Daoy (cell line): ENCODE measurements at regions not wholly inside any gene's neighbourhood (a gene's known extent, or its start where the extent isn't known, plus 50 kb on each side); places are given as distances from the start of the nearest gene placed in this dataset.

Experiments used
- DNase-seq: peaks from one replicate; pipeline ENCODE4 v3.0.0-alpha.2; 2015; ENCODE audit warnings: low read depth

DNA sequence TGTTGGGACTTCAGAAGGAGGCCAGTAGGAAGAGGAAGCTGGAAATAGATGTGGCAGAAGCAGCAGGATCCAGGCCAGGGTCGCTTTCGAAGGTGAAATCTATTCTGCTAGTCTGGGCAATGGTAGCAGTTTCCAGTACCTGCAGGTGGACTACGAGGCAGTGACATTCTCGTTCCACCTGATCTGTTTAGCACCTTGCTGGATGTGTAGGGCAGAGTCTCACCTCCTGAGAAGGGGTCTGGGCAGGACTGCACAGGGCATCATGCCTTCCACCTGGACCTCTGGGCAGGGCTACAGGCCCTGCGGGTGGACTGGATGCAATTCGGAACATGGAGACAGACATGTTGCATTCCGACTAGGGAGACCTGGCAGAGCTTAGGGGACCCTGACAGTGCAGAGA lies 254.8 kb upstream of the ZNF32 start:
- no peak for DNase-seq

DNA sequence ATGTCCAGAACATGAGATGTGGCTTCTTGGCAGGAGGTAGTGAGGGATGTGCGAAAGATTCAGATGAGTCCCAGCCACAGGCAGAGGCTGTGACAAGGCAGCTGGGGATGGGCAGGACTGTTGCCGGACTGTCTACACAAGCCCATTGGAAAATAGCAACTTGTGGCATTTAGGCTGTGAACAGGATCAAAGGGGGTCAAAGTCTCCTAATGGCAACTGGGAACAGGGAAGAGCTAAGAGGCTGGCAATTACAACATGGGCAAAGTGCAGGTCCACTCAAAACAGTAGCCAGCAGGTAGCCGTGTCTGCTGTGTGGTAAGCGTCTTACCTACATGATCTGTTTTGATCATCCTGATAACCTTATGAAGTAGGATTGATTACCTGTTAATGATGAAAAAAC lies 254.2 kb upstream of the ZNF32 start:
- no peak for DNase-seq

DNA sequence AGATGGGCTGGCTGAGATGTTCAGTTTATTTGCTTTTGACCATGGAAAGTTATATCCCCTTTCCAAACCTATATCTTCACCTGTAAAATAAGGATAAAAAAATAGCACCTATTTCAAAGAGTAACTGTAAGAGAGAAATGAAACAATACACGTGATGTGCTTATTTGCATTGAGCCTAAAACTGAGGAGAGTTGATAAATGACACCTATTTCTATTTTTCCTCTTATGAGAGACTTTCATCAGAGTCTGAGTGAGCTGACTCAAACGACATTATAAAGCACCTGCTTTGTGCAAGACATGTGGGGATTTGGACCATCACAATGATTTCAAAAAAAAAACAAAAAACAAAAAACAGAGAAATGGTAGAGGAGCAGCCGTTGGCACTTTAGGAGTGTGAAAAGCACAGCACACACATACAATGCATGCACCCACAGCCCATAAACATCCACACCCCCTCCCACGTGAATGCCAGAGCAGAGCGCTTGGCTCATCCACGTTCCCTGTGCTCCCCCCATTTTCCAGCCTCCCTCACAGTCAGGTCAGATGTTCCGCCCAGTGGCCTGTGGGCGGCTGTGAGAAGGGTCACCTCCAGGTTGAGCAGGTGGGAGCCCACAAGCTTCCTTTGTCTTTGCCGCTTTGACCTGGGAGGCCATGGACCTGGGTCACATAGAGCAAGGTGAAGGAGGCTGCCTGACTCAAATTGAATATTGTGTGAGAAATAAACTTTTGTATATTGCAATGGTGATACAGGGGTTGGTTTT lies 253.2 kb upstream of the ZNF32 start:
- DNase-seq, result no peak

DNA sequence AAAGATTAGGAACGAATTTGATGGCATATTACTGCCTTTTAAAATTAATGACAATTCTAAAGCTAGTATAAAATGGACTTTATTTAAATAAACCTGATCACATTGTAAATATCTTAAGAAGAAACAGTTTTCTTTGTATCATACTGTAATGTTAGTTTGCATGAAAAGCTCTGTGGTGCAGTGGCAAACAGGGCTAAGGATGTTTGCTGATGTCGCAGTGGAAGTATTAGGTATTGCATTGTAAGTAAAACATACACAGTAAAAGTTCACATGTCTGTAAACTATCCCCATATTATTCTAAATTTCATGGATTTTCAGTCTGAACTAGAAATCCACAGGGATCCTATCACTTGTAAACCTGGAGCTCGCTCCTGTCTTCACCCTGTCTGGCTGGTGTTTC lies 252.6 kb upstream of the ZNF32 start:
- no peak for DNase-seq

DNA sequence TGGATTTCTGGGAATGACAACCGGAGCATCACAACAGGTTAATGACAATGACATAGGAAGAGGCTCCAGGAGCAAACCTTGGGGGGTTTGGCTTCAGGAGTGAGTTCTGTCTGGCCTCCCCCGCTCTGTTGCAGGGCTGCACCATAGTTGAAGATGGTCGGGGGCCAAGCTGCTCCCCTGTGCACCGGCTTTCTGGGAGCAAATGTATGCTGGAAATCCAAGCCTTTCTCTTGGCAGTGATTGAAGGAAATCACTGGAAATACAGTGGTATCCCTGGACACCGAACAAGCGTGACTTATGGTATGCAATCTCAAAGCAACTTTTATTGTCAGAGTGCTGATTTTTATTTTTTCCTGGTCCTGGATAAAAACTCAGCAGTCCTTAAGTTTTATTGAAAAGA lies 251.9 kb upstream of the ZNF32 start:
- DNase-seq, result no peak

DNA sequence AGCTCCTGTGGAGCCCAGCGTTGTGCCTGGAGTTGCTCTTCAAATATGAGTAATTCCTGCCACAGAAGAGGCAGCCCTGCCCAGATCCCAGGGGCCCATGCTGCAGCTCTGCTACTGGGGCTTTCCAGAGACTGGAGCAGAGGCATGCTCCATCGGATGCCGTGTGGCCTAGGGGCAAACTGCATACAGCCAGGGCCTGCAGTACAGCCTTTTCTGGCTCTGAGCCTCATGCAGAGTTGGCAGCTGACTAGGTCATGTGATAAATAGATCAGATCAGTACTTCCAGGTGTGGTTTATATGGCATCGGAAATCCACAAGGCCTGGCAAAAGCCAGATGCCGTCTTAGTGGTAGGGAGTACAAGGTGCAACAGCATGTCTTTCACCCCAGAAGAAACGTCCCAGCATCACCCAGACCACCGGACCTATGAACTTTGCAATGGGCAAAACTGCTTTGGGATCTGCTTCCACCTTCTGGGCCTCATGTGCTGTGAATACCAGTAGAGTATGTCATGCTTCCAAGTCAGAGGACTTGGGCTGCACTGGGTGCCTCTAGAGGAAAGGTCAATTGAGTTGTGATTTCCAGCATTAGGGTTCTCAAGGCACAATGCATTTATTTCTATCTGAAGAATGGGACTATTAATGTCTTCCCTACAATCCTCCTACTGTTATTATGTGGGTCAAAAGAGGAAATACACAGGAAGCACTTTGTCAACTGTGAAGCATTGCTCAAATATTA lies 250.7 kb upstream of the ZNF32 start:
- peak; percentile 18 for DNase-seq

DNA sequence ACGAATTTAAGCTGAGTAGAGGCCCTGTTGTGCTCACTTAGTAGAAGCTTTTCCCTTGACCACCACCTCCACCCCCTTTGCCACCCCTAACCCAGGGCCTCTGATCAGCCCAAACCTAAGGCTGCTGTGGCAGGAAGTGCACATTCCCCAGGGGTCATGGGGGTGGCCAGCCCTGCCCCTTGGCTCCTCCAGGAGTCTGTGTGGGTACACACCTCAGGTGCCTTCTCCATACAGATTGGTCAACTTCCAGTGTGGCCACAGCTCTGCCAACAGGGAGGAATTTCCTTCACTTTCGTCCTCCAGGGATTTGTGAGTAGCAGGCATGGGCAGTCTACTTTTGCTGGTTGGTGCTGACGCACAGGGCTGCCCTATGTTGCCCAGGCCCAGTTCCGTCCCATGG lies 249.9 kb upstream of the ZNF32 start:
- DNase-seq, result no peak

DNA sequence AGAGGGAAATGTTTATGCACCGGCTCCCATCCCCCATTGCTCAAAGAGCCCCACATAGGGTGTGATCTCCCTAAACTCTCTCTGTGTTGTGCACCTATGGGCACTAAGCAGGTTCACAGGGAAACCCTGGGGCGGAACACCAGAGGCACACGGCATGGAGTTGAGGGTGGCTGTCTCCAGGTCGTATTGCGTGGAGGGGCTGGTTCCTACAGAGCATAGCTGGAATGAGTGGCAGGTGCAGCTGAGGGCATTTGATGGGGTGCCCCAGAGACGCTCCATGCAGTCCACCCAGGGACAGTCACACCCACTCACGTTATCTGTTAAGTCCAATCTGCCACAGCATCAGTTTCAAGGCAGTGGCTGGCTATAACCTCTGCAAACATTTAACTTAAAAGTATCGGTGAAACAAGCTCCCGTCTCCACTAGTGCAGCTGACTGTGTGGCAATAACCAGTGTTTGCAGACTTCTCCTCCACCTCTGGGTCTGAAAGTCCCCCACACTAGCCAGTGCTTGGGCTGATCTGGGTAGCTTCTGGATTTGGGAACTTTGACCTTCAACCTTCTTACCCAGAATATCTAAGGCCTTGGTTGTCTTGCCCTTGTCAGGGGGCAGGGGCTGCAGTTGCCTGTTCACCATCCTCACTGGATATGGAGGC lies 249.2 kb upstream of the ZNF32 start:
- no peak for DNase-seq

DNA sequence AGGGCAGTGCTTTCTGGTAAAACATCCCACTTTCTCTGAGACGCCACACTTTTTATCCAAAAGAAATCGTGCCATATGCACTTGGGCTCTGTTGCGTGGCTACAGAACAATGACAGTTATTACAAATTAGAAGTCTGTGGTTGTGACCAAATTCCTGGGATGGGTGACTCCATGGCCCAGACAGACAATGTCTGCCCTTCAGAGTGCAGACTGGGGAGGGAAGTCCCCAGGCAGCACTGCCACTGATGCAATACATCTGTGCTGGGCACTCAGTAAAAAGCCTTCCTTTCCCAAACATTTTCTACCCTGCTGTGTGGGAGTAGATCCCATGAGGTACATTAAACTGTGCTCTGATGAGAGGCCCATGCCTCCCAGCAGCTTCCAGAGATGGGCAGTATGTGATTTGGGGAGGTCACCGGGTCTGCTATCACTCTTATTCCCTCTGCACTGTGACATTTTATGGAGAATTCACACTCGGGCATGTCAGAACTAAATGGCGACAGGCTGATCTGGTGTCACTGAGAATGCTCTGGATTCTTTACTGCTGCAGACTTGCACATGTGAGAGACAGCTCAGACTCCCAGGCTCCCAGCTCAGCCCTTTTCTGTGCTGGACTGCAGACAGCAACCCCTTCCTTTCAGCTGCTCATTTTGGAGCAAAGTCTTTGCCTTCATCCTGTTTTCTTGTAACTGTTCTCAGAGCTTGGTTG lies 243.5 kb upstream of the ZNF32 start:
- peak; percentile 34 for DNase-seq

DNA sequence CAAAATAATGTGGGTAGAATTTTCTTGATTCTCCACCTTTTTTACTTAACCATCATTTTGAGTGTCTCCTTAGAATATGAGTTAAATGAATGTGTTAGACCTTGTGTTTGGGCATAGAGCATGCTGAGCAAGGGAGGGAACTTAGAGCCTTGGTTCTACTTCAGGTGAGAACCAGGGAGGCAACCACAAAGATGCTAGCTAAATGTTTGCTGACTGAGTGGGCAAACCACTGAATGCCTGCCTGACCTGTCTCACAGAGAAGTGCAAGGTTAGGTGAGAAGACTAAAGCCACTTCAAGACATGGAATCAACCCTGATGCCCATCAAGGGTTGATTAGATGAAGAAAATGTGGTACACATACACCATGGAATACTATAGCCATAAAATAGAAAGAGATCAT lies 242.6 kb upstream of the ZNF32 start:
- DNase-seq, result no peak

DNA sequence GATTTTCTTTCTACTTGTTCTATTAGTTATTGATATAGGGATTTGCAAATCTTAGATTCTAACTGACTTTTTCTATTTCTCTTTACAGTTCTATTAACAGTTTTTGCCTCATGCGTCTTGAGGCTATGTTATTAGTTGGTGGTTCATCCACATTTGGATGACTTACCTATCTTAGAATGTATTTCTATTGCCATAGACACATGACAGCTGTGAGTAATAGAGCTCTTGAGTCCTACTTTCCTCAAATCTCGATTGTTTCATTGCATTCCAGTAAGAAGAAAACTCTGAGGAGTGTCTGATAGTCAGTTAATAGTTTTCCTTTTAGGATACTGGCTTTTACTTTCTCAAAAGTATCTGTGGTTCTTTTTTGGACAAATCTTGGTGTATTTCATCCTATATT lies 241.4 kb upstream of the ZNF32 start:
- no peak for DNase-seq

DNA sequence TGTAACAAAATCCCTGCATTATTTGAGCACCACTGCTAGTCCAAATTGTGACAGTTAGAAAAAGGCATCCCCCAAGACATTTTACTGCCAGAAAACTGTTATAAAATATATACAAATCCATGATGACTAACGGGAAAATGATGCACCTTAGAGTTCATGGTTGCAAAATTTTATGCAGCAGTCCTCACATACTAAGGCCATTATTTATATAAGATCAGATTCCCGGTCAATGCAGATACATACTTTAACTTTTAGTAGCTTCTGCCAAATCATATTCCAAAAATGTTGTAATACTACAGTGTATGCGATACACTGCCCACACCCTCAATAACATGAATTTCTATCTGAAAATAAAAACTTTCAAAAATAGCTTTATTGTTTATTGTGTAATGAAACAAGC lies 239.9 kb upstream of the ZNF32 start:
- no peak for DNase-seq

DNA sequence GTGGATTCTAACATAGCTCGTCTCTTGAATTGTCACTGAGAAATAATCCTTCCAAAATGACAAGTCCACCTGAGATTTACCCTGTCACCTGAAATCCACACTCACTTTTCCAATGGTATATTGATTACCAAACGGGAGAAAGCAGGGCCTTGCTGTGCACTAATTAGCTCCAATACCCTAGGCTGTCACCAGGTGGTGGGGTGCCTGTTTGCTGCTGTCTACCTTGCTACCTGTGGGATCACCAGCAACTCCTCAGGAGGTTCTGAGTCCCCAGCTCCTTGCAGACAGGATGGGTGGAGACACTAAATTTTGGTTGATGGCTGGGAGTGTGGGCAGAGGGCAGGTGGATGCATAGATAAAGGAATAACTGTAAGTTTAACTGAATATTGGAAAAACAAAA lies 237.2 kb upstream of the ZNF32 start:
- DNase-seq, result no peak

DNA sequence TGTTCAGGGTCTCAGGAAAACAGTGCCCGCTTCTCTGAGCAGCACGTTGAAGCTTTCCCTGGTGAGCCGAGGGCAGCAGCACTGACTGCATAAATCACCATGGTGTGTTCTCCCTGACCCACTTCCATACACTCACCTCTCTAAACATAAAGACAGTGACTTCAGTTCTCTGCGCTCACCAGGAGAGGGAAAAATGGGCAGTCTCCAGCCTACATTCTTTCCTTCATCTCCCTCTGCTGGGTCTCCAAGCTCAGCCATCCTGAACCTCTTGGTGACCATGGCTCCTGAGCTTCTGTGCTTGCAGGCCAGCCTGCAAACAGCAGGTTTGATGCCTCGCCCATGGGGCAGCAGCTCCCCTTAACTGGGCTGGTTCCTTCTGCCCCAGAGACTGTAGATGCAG lies 236.6 kb upstream of the ZNF32 start:
- no peak for DNase-seq

DNA sequence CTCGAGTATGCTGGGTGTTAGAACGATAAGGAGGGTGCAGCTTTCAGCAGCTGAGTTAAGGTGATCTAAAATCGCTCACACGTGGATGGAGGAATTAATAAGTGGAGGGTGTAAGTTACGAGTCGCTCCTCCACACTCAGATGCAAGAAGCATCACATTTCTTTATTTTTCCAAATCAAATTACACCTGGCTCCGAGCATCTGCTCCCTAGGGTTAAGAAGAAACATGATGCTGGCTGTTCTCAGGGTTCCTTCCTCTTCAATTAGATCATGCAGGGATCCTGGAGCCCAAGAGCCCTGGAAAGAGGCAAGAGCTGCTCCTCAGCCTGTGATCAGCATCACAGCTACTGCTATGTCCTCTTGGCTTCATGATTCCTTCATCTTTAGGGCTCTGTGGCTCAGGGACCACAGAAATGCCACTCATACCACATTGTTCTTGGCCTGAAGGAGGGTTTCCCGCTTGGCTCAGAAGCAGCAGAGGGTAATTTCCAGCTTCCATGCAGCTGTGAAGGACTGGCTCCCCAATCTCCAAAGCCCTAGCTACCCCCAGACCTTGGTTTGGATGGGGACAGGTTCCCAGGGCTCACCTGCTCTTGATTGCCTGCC lies 235.9 kb upstream of the ZNF32 start:
- DNase-seq, result no peak

DNA sequence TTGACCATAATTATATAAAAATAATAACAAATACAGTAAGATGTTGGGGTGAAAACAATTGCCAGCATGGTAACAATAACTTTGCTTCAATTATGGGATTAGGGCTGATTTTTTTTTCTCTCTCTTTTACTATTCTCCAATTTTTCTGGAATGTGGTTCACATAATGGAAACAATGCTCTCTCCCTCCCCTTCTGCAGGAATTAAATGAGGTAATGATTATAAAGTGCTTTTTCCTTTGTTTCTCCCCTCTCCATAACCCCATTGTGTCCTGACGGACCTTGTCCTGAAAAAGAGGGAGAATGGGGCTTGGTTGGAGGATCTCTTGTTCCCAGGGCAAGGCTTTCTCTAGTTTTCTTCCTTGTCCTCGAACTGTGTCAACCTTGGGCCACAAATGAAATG lies 234.0 kb upstream of the ZNF32 start:
- DNase-seq, result no peak

DNA sequence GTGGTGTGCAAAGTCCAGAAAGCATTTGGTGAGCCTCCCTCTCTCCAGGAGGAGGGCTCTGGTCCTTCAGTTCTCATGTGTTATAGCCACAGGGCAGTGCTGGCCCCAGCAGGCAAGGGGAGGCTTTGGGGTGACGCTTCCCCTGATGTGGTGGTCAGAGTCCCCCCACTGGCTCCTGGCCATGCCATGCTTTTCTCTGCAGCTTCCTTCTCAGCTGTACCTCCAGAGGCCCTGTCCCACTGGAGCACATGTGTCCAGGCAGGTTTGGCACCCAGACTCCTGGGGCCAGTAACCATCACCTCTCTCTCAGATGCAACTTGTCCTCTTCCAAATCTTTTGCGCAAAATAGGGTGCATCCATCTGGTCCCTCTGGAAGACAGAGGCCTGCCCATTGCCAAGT lies 233.0 kb upstream of the ZNF32 start:
- no peak for DNase-seq

DNA sequence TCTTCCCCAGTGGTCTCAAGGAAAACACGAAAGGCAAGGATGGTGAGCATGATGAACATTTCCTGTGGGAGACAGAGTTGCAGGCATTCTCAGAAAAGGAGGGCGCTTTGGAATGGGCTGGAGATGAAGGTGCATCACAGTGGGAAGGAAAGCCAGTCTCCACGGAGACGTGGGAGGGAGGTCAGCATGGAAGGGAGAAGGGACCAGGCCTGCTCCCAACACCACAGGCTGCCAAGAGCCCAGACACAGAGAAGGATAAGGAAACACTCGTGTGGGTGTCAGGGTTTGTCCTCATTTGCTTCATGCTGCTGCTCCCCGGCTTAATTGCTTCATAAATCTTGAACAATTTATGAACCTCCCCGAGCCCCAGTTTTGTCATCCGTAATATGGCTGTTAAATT lies 231.5 kb upstream of the ZNF32 start:
- no peak for DNase-seq

DNA sequence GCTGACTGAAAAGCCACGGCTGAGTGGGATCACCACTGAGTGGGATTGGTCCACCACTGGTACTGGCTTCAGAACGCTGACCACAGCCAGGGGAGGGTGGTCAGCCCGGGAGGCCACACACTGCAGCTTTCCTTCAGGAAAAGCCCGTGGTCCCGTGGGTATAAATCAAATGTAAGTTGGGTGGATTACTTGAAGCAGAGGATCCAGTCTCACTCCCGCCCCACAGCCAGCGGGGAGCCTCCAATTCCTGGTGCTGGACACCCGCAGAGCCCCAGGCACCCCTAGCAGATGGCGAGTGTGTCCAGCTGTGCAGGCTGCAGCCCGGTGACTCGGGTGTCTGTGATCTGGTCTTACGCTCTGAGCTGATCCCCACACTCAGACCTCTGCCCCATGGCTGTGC lies 231.1 kb upstream of the ZNF32 start:
- no peak for DNase-seq

DNA sequence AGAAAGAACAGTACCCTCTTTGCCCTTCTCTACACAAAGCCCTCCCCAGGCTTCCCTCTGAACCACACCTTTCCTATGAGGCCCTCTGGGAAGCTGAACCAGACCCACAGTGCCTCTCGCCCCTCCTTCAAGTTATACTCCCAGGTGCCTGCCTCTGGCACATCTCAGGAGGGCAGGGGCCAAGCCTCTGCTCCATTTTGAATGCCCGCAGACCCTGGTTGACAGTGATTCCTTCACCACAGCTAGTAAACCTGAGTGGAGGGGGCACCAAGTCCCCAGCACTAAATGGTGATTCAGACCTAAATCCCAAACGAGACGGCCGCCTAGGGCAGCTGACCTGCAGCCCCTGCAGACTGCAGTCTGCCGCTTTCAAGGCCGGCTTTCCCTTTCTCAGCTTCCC lies 230.5 kb upstream of the ZNF32 start:
- no peak for DNase-seq

DNA sequence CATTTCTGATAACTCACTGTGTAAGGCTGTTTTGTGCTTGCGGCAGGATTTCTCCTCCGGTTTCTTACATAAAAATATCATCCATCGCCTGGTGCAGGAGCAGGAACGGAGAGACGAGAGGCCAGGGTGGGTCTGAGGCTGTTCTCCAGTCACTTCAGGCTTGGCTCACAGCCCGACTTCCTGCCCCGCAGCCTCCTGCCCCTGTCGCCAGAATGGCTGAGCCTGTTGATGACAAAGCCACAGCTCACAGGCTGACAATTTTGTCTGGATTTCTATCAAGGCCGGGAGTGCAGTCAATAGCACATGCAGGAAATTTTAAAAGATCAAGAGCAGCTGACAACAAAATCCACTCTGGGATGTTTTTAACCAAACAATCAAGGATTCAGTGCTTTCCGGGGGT lies 229.7 kb upstream of the ZNF32 start:
- no peak for DNase-seq

DNA sequence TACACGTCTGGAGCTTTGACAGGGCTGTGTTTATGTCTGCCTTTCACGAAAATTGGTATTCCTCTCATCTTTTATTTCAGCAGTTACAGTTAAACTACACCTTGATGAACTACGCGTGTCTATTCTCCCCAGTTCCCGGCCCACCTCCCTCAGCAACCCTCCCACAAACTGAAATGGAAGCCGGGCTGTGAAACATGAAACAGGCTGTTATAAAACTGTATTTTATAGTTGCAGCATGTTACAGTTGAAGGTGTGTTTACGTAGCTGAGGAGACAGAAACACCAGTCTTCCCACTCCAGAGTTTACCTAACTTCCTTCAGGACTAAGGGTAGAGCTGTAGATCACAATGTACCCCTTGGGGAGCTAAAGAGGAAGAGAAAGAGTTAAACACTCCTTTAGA lies 228.3 kb upstream of the ZNF32 start:
- DNase-seq, result no peak
